ENCODE measurements at regions not wholly inside any gene's neighbourhood (a gene's known extent, or its start where the extent isn't known, plus 50 kb on each side); places are given as distances from the start of the nearest gene placed in this dataset.
"Not testable (repeated sequence)": the region's sequence is repeated elsewhere in the genome, so short reads cannot be mapped to it uniquely, and the experiment has no call there.

GRCh38 chr4:79820427-79820826 lies 252.6 kb downstream of the ANTXR2 start:
- no peak for TF ChIP-seq POLR2AphosphoS5 (IDR thresholded peaks at IDR 0.05)
- no peak for TF ChIP-seq EP300 (IDR thresholded peaks at IDR 0.05)
- TF ChIP-seq, protein P1, sequence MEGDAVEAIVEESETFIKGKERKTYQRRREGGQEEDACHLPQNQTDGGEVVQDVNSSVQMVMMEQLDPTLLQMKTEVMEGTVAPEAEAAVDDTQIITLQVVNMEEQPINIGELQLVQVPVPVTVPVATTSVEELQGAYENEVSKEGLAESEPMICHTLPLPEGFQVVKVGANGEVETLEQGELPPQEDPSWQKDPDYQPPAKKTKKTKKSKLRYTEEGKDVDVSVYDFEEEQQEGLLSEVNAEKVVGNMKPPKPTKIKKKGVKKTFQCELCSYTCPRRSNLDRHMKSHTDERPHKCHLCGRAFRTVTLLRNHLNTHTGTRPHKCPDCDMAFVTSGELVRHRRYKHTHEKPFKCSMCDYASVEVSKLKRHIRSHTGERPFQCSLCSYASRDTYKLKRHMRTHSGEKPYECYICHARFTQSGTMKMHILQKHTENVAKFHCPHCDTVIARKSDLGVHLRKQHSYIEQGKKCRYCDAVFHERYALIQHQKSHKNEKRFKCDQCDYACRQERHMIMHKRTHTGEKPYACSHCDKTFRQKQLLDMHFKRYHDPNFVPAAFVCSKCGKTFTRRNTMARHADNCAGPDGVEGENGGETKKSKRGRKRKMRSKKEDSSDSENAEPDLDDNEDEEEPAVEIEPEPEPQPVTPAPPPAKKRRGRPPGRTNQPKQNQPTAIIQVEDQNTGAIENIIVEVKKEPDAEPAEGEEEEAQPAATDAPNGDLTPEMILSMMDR (IDR thresholded peaks at IDR 0.05) = no peak
- TF ChIP-seq POLR2A (IDR thresholded peaks at IDR 0.05; ENCODE audit: low read depth) = no peak
- H3K27ac ChIP-seq (replicated peaks in 1 of 4) = peak overlapping the region; percentile 74 to 84 (median 80)
- H3K27me3 ChIP-seq = no peaks in the 10 kb centered on the region
- H3K4me1 ChIP-seq = peaks cover 3 to 26% (median 22%) of the 10 kb centered on the region in 4 donors
- H3K9me3 ChIP-seq = peaks cover 0 to 10% (median 7%) of the 10 kb centered on the region in 4 donors
- H3K36me3 ChIP-seq = no peaks in the 10 kb centered on the region
- H3K4me3 ChIP-seq = no peak overlapping the region
- intact Hi-C loops (cut with DNase I) = no loop called here
- no peak for DNase-seq (ENCODE audit: extremely low spot score)

GRCh38 chr4:79807933-79808332 lies 265.1 kb downstream of the ANTXR2 start:
- H3K27ac ChIP-seq (replicated peaks in 1 of 4); H3K27me3 ChIP-seq; intact Hi-C loops (cut with DNase I); DNase-seq (ENCODE audit: extremely low spot score); H3K4me3 ChIP-seq; H3K9me3 ChIP-seq; H3K4me1 ChIP-seq; H3K36me3 ChIP-seq: not testable (repeated sequence)
- WGBS = 93% methylated on average over 2 of the region's 2 CpGs

- intact Hi-C loops (cut with DNase I) = no loop called here
- WGBS = 92% methylated on average over 3 of the region's 3 CpGs
- no peaks in the 10 kb centered on the region for H3K27me3 ChIP-seq
- TF ChIP-seq POLR2AphosphoS5 (IDR thresholded peaks at IDR 0.05) = no peak
- no peak for TF ChIP-seq POLR2A (IDR thresholded peaks at IDR 0.05; ENCODE audit: low read depth)
- TF ChIP-seq EP300 (IDR thresholded peaks at IDR 0.05) = no peak
- TF ChIP-seq, protein P1 (IDR thresholded peaks at IDR 0.05) = no peak
- H3K9me3 ChIP-seq = no peaks in the 10 kb centered on the region
- DNase-seq (ENCODE audit: extremely low spot score) = no peak
- no peaks in the 10 kb centered on the region for H3K36me3 ChIP-seq
- H3K4me1 ChIP-seq = no peaks in the 10 kb centered on the region
- H3K27ac ChIP-seq (replicated peaks in 1 of 4) = no peak overlapping the region
- H3K4me3 ChIP-seq = no peak overlapping the region
Measured at GRCh38 chr4:79798047-79798446, 275.0 kb downstream of the ANTXR2 start.

- H3K4me1 ChIP-seq = no peaks in the 10 kb centered on the region
- H3K36me3 ChIP-seq = no peaks in the 10 kb centered on the region
- DNase-seq (ENCODE audit: extremely low spot score) = no peak
- intact Hi-C loops (cut with DNase I) = no loop called here
- no peak overlapping the region for H3K4me3 ChIP-seq
- TF ChIP-seq, protein P1 (IDR thresholded peaks at IDR 0.05) = no peak
- TF ChIP-seq POLR2AphosphoS5 (IDR thresholded peaks at IDR 0.05) (no peak), EP300 (IDR thresholded peaks at IDR 0.05) (no peak), POLR2A (IDR thresholded peaks at IDR 0.05; ENCODE audit: low read depth) (no peak)
- no peak overlapping the region for H3K27ac ChIP-seq (replicated peaks in 1 of 4)
- H3K27me3 ChIP-seq = no peaks in the 10 kb centered on the region
- 91% methylated on average over 4 of the region's 4 CpGs for WGBS
- H3K9me3 ChIP-seq = no peaks in the 10 kb centered on the region
Measured at GRCh38 chr4:79796948-79797347, 276.1 kb downstream of the ANTXR2 start.

DNA sequence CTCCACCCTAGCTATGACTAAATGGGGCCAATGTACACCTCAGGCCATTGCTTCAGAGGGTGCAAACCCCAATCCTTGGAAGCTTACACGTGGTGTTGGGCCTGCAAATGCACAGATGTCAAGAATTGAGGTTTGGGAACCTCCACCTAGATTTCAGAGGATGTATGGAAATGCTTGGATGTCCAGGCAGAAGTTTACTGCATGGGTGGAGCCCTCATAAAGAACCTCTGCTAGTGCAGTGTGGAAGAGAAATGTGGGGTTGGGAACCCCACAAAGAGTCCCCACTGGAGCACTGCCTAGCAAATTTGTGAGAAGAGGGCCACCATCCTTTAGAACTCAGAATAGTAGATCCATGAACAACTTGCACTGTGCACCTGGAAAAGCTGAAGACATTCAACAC lies 284.1 kb downstream of the ANTXR2 start:
- intact Hi-C loops (cut with DNase I) = no loop called here
- 33% methylated on average over 1 of the region's 1 CpG for WGBS
- DNase-seq (ENCODE audit: extremely low spot score) = no peak

More for the DNA sequence above, 284.1 kb downstream of the ANTXR2 start:
- TF ChIP-seq POLR2A (IDR thresholded peaks at IDR 0.05; ENCODE audit: low read depth) (no peak), EP300 (IDR thresholded peaks at IDR 0.05) (no peak), POLR2AphosphoS5 (IDR thresholded peaks at IDR 0.05) (no peak)
- TF ChIP-seq, protein P1 (IDR thresholded peaks at IDR 0.05) = no peak
- Histone ChIP-seq H3K9me3 (peaks cover 0 to 18% (median 3%) of the 10 kb centered on the region in 4 donors), H3K36me3 (no peaks in the 10 kb centered on the region), H3K4me3 (no peak overlapping the region), H3K27ac (replicated peaks in 1 of 4) (no peak overlapping the region), H3K4me1 (peaks cover 0 to 8% (median 6%) of the 10 kb centered on the region in 4 donors), H3K27me3 (no peaks in the 10 kb centered on the region)

Data from esophagus muscularis mucosa (tissue), 4 donors.